ENCODE measurements at regions not wholly inside any gene's neighbourhood (a gene's known extent, or its start where the extent isn't known, plus 50 kb on each side); places are given as distances from the start of the nearest gene placed in this dataset.
"Not testable (repeated sequence)": the region's sequence is repeated elsewhere in the genome, so short reads cannot be mapped to it uniquely, and the experiment has no call there.

GRCh38 chrX:137858106-137858505, 292.2 kb downstream of the ZIC3 start:
- BruUV-seq (replicated peaks) = no TSS peak
- intact Hi-C loops (cut with micrococcal nuclease; ENCODE audit: unreplicated experiment) = no loop called here

DNA sequence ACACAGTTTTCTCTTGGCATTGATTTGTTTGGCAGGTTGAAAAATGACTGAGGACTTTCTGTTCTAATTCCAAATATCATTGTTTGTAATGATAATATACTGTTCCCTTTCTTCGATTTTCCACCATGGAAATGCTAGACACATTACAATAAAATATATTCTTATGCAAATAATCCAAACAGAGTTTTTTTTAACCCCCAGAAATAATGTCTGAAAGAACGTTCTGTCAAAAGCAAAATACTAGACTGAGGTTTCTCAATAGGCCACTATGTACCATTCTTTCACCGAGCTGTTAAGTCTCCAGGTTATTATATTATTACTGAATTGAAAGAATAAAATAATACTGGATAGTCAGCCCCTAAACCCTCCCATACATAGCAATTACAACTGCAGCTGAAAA, 312.5 kb downstream of the ZIC3 start:
- Histone ChIP-seq H3K79me2 (ENCODE audit: low read depth) (no peaks in the 10 kb centered on the region), H3K9me2 (ENCODE audit: insufficient read depth) (0 out of 2 replicates have a peak, but pooled peaks cover 3% of the 10 kb centered on the region), H2AFZ (no peak overlapping the region), H4K20me1 (ENCODE audit: insufficient read depth) (no peaks in the 10 kb centered on the region), H3F3A (ENCODE audit: insufficient read depth, low read depth) (no peaks in the 10 kb centered on the region), H3K4me2 (no peak overlapping the region), H3K36me3 (ENCODE audit: low read depth) (no peaks in the 10 kb centered on the region), H3K9me3 (ENCODE audit: insufficient read depth, low read depth) (no peaks in the 10 kb centered on the region; the same call in 1 of the 2 replicates), H3K4me3 (no peak overlapping the region), H3K27me3 (ENCODE audit: insufficient read depth, low read depth) (peaks cover 4% of the 10 kb centered on the region; the same call in 1 of the 2 replicates), H3K4me1 (replicated peaks; ENCODE audit: insufficient read depth) (no peaks in the 10 kb centered on the region), H3K27ac (no peak overlapping the region)
- intact Hi-C loops (cut with micrococcal nuclease; ENCODE audit: unreplicated experiment) = no loop called here
- ChIA-PET CTCF (no interaction called here), POLR2A (ENCODE audit: unreplicated experiment) (no interaction called here)
- TF ChIP-seq EZH2 (IDR thresholded peaks at IDR 0.05; ENCODE audit: low read depth) (no peak), CTCF (conservative IDR thresholded peaks at IDR 0.05) (no peak)
- no TSS peak for BruUV-seq (replicated peaks)
- no peak for DNase-seq

More at GRCh38 chrX:137858106-137858505, 292.2 kb downstream of the ZIC3 start:
- Histone ChIP-seq H3K9me3 (ENCODE audit: insufficient read depth, low read depth) (no peaks in the 10 kb centered on the region), H3K4me1 (replicated peaks; ENCODE audit: insufficient read depth) (no peaks in the 10 kb centered on the region), H3K36me3 (ENCODE audit: low read depth) (no peaks in the 10 kb centered on the region), H3K4me2 (no peak overlapping the region), H3F3A (ENCODE audit: insufficient read depth, low read depth) (no peaks in the 10 kb centered on the region), H3K4me3 (no peak overlapping the region), H3K79me2 (ENCODE audit: low read depth) (no peaks in the 10 kb centered on the region), H3K9me2 (ENCODE audit: insufficient read depth) (no peaks in the 10 kb centered on the region), H2AFZ (no peak overlapping the region), H3K27me3 (ENCODE audit: insufficient read depth, low read depth) (no peaks in the 10 kb centered on the region), H4K20me1 (ENCODE audit: insufficient read depth) (no peaks in the 10 kb centered on the region), H3K27ac (no peak overlapping the region)
- no peak for DNase-seq
- TF ChIP-seq EZH2 (IDR thresholded peaks at IDR 0.05; ENCODE audit: low read depth) (no peak), CTCF (conservative IDR thresholded peaks at IDR 0.05) (no peak)
- POLR2A ChIA-PET (ENCODE audit: unreplicated experiment) = no interaction called here
- CTCF ChIA-PET = no interaction called here

- Histone ChIP-seq H3K4me3 (no peak overlapping the region), H3K9me3 (ENCODE audit: insufficient read depth, low read depth) (no peaks in the 10 kb centered on the region; the same call in 1 of the 2 replicates), H3K9me2 (ENCODE audit: insufficient read depth) (0 out of 2 replicates have a peak, but pooled peaks cover 3% of the 10 kb centered on the region), H3K79me2 (ENCODE audit: low read depth) (no peaks in the 10 kb centered on the region), H3K27ac (no peak overlapping the region), H3F3A (ENCODE audit: insufficient read depth, low read depth) (no peaks in the 10 kb centered on the region), H3K27me3 (ENCODE audit: insufficient read depth, low read depth) (peaks cover 4% of the 10 kb centered on the region; the same call in 1 of the 2 replicates), H3K4me2 (no peak overlapping the region), H3K4me1 (replicated peaks; ENCODE audit: insufficient read depth) (no peaks in the 10 kb centered on the region), H4K20me1 (ENCODE audit: insufficient read depth) (no peaks in the 10 kb centered on the region), H2AFZ (no peak overlapping the region), H3K36me3 (ENCODE audit: low read depth) (no peaks in the 10 kb centered on the region)
- CTCF ChIA-PET = no interaction called here
- BruUV-seq (replicated peaks) = no TSS peak
- no peak for TF ChIP-seq EZH2 (IDR thresholded peaks at IDR 0.05; ENCODE audit: low read depth)
- TF ChIP-seq CTCF (conservative IDR thresholded peaks at IDR 0.05) = no peak
- DNase-seq = no peak
- intact Hi-C loops (cut with micrococcal nuclease; ENCODE audit: unreplicated experiment) = no loop called here
- POLR2A ChIA-PET (ENCODE audit: unreplicated experiment) = no interaction called here
Observed at GRCh38 chrX:137882960-137883359, 317.0 kb downstream of the ZIC3 start.

GRCh38 chrX:137884813-137885212, 318.9 kb downstream of the ZIC3 start:
- H3K79me2 ChIP-seq (ENCODE audit: low read depth) = not testable (repeated sequence)

More at GRCh38 chrX:137884813-137885212, 318.9 kb downstream of the ZIC3 start:
- H2AFZ ChIP-seq; H3K27me3 ChIP-seq (ENCODE audit: insufficient read depth, low read depth); H3K4me2 ChIP-seq; H3K9me2 ChIP-seq (ENCODE audit: insufficient read depth); H3K27ac ChIP-seq; H3K36me3 ChIP-seq (ENCODE audit: low read depth); H4K20me1 ChIP-seq (ENCODE audit: insufficient read depth); POLR2A ChIA-PET (ENCODE audit: unreplicated experiment); H3K4me3 ChIP-seq; intact Hi-C loops (cut with micrococcal nuclease; ENCODE audit: unreplicated experiment); H3K4me1 ChIP-seq (replicated peaks; ENCODE audit: insufficient read depth); DNase-seq; H3K9me3 ChIP-seq (ENCODE audit: insufficient read depth, low read depth); BruUV-seq (replicated peaks); H3F3A ChIP-seq (ENCODE audit: insufficient read depth, low read depth); CTCF ChIA-PET: not testable (repeated sequence)

Measured in PC-9 (cell line).